Hepatocyte (in vitro differentiated cells): ENCODE measurements at regions not wholly inside any gene's neighbourhood (a gene's known extent, or its start where the extent isn't known, plus 50 kb on each side); places are given as distances from the start of the nearest gene placed in this dataset.

Experiments used
- EZH2phosphoT487 ChIP-seq: fragments of 200-600 bp; sonication (generic); IDR thresholded peaks from one replicate; pipeline ENCODE4 v1.6.1; 2018; ENCODE audit warnings: antibody characterized with exemption, mild to moderate bottlenecking, low read depth, moderate library complexity; ENCODE audit not compliant: unreplicated experiment, severe bottlenecking
- TF ChIP-seq, protein P1 (sequence below): fragments of 200-600 bp; sonication (generic); IDR thresholded peaks from 2 replicates; pipeline ENCODE4 v1.5.1; 2016; ENCODE audit warnings: antibody characterized with exemption, mild to moderate bottlenecking; ENCODE audit not compliant: poor library complexity

DNA sequence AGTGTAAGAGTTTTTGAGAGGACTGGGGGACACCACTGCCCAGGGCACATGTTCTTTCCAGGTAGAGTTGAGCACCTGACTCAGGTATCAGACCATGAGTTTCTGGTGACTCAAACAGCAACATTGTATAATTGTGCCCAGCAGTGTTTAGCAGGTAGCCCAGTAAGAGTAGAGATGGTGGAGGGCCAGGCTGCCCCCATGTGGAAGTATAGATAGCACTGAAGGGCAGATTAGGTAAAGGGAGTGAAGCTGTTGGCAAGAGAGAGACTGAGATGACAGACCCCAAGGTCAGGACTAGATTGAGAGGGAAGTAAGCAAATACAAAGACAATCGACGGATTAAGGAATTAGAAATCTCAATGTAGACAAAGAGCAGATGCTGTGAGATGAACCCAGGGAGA, 74.6 kb downstream of the TRIM42 start:
- TF ChIP-seq, protein P1, sequence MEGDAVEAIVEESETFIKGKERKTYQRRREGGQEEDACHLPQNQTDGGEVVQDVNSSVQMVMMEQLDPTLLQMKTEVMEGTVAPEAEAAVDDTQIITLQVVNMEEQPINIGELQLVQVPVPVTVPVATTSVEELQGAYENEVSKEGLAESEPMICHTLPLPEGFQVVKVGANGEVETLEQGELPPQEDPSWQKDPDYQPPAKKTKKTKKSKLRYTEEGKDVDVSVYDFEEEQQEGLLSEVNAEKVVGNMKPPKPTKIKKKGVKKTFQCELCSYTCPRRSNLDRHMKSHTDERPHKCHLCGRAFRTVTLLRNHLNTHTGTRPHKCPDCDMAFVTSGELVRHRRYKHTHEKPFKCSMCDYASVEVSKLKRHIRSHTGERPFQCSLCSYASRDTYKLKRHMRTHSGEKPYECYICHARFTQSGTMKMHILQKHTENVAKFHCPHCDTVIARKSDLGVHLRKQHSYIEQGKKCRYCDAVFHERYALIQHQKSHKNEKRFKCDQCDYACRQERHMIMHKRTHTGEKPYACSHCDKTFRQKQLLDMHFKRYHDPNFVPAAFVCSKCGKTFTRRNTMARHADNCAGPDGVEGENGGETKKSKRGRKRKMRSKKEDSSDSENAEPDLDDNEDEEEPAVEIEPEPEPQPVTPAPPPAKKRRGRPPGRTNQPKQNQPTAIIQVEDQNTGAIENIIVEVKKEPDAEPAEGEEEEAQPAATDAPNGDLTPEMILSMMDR: no peak
- TF ChIP-seq EZH2phosphoT487: no peak
